Smooth muscle cell (in vitro differentiated cells): ENCODE measurements at regions not wholly inside any gene's neighbourhood (a gene's known extent, or its start where the extent isn't known, plus 50 kb on each side); places are given as distances from the start of the nearest gene placed in this dataset.

ENCODE experiments used
- DNase-seq: peaks from one replicate; lab custom pipeline; 2025; ENCODE audit not compliant: unreplicated experiment; lab: John Stamatoyannopoulos, UW
- H2AFZ ChIP-seq: fragments of 200-600 bp; sonication (generic); 2 replicates; pipeline ENCODE4 v1.6.0; 2016; ENCODE audit warnings: antibody characterized with exemption, low read depth, mild to moderate bottlenecking
- H3F3A ChIP-seq: fragments of 200-600 bp; sonication (generic); 2 replicates; pipeline ENCODE4 v1.6.0; 2017; ENCODE audit warnings: antibody characterized with exemption, low read depth
- H3K27ac ChIP-seq: fragments of 200-600 bp; sonication (generic); 2 replicates; pipeline ENCODE4 v1.5.1; 2016; ENCODE audit warnings: low read depth, mild to moderate bottlenecking
- H3K27me3 ChIP-seq: fragments of 200-600 bp; sonication (generic); 2 replicates; pipeline ENCODE4 v1.6.1; 2016; ENCODE audit warnings: low read depth, mild to moderate bottlenecking
- H3K36me3 ChIP-seq: fragments of 200-600 bp; sonication (generic); 2 replicates; pipeline ENCODE4 v1.5.1; 2016; ENCODE audit warnings: low read depth
- H3K4me1 ChIP-seq: fragments of 200-600 bp; sonication (generic); 2 replicates; pipeline ENCODE4 v1.5.1; 2016; ENCODE audit warnings: low read depth
- H3K4me2 ChIP-seq: fragments of 200-600 bp; sonication (generic); 2 replicates; pipeline ENCODE4 v1.6.0; 2016; ENCODE audit warnings: mild to moderate bottlenecking
- H3K4me3 ChIP-seq: fragments of 200-600 bp; sonication (generic); 2 replicates; pipeline ENCODE4 v1.5.1; 2016; ENCODE audit warnings: mild to moderate bottlenecking
- H3K79me2 ChIP-seq: fragments of 200-600 bp; sonication (generic); 2 replicates; pipeline ENCODE4 v1.6.0; 2016; ENCODE audit warnings: low read depth, mild to moderate bottlenecking
- H3K9ac ChIP-seq: fragments of 200-600 bp; sonication (generic); 2 replicates; pipeline ENCODE4 v1.6.0; 2016; ENCODE audit warnings: low read depth
- H3K9me3 ChIP-seq: fragments of 200-600 bp; sonication (generic); replicated peaks from 2 replicates; pipeline ENCODE4 v1.5.1; 2016; ENCODE audit warnings: low read depth
- H4K20me1 ChIP-seq: fragments of 200-600 bp; sonication (generic); 2 replicates; pipeline ENCODE4 v1.6.0; 2016; ENCODE audit warnings: low read depth
- WGBS: methylation state at CpG from one replicate; pipeline ENCODE4 v1.1.7; 2016; ENCODE audit warnings: low lambda C conversion rate; 5-methylcytosine and 5-hydroxymethylcytosine counted together
- TF ChIP-seq, protein P1 (sequence below): fragments of 200-600 bp; sonication (generic); IDR thresholded peaks from 2 replicates; pipeline ENCODE4 v1.5.1; 2017; ENCODE audit warnings: borderline replicate concordance, mild to moderate bottlenecking, antibody characterized with exemption; ENCODE audit not compliant: insufficient read depth, poor library complexity, severe bottlenecking

DNA sequence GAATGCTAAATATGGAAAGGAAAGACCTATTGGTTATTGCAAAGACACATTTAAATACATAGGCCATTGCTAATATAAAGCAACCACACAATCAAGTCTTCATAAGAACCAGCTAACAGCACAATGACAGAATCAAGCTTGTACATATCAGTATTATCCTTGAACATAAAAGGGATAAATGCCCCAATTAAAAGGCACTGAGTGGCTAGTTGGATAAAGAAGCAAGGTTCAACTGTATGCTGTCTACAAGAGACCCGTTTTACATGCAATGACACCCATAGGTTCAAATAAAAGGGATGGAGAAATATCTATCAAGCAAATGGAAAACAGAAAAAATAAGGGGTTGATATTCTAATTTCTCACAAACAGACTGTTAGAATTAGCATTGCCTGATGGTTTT lies 706.1 kb downstream of the EPHA3 start:
- no peak overlapping the region for H2AFZ ChIP-seq
- H3K79me2 ChIP-seq, result no peaks in the 10 kb centered on the region
- H3K4me3 ChIP-seq, result no peak overlapping the region
- H3K4me2 ChIP-seq, result no peak overlapping the region
- no peaks in the 10 kb centered on the region for H3K36me3 ChIP-seq
- DNase-seq, result no peak
- no peaks in the 10 kb centered on the region for H4K20me1 ChIP-seq
- whole genome bisulfite sequencing, result 92% methylated on average over 1 of the region's 1 CpG
- no peaks in the 10 kb centered on the region for H3K9me3 ChIP-seq
- TF ChIP-seq, protein P1, sequence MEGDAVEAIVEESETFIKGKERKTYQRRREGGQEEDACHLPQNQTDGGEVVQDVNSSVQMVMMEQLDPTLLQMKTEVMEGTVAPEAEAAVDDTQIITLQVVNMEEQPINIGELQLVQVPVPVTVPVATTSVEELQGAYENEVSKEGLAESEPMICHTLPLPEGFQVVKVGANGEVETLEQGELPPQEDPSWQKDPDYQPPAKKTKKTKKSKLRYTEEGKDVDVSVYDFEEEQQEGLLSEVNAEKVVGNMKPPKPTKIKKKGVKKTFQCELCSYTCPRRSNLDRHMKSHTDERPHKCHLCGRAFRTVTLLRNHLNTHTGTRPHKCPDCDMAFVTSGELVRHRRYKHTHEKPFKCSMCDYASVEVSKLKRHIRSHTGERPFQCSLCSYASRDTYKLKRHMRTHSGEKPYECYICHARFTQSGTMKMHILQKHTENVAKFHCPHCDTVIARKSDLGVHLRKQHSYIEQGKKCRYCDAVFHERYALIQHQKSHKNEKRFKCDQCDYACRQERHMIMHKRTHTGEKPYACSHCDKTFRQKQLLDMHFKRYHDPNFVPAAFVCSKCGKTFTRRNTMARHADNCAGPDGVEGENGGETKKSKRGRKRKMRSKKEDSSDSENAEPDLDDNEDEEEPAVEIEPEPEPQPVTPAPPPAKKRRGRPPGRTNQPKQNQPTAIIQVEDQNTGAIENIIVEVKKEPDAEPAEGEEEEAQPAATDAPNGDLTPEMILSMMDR, result no peak
- H3K27me3 ChIP-seq, result no peaks in the 10 kb centered on the region
- H3K4me1 ChIP-seq, result no peaks in the 10 kb centered on the region
- no peak overlapping the region for H3K9ac ChIP-seq
- no peaks in the 10 kb centered on the region for H3F3A ChIP-seq
- no peak overlapping the region for H3K27ac ChIP-seq

DNA sequence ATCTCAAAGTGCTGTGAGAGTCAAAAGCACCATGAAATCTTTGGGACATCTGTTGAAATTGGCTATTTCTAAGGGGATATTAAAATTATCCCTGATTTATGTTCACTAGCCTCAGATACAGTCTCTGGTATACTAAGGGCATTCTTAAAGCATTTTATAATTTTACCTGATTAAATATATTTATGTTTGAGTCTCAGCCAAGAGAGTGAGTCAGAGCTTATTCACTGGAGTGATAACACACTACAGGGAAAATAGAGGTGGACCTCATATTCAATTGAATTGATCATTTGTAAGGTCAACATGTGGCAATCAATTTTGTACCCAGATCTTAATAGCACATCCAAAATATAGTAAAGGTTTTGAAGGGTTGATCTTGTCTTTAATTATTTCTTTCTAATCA lies 733.6 kb downstream of the EPHA3 start:
- Histone ChIP-seq H2AFZ (no peak overlapping the region), H3K4me3 (no peak overlapping the region), H3K36me3 (no peaks in the 10 kb centered on the region), H3F3A (no peaks in the 10 kb centered on the region), H3K27ac (no peak overlapping the region), H3K4me2 (no peak overlapping the region), H3K9me3 (no peaks in the 10 kb centered on the region), H3K79me2 (no peaks in the 10 kb centered on the region), H3K9ac (no peak overlapping the region), H3K4me1 (no peaks in the 10 kb centered on the region), H3K27me3 (no peaks in the 10 kb centered on the region), H4K20me1 (no peaks in the 10 kb centered on the region)
- DNase-seq, result no peak
- TF ChIP-seq, protein P1, result no peak

DNA sequence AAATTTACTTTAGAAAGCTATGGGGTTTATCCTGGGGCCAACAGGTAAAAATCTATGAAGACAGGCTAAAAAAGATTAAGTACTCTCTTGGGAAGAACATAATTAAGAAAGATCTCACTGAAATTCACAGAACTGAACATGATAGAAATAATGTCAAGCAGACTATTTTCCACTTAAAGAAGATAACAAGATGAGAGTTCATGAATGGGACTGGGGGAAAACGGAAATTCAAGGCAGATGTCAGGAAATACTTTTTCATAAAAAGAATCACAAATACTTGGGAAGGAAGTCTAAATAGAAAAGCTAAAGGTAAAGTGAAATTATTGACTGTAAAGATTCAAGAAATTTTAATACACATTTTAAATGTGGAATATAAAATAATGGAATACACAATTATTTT lies 737.6 kb downstream of the EPHA3 start:
- Histone ChIP-seq H3K4me3 (no peak overlapping the region), H3K4me1 (no peaks in the 10 kb centered on the region), H3K9ac (no peak overlapping the region), H3K9me3 (no peaks in the 10 kb centered on the region), H3K36me3 (no peaks in the 10 kb centered on the region), H3K27ac (no peak overlapping the region), H3K27me3 (no peaks in the 10 kb centered on the region), H2AFZ (no peak overlapping the region), H3F3A (no peaks in the 10 kb centered on the region), H4K20me1 (no peaks in the 10 kb centered on the region), H3K4me2 (no peak overlapping the region), H3K79me2 (no peaks in the 10 kb centered on the region)
- TF ChIP-seq, protein P1, result no peak
- WGBS, result 83% methylated on average over 1 of the region's 1 CpG
- DNase-seq, result no peak

DNA sequence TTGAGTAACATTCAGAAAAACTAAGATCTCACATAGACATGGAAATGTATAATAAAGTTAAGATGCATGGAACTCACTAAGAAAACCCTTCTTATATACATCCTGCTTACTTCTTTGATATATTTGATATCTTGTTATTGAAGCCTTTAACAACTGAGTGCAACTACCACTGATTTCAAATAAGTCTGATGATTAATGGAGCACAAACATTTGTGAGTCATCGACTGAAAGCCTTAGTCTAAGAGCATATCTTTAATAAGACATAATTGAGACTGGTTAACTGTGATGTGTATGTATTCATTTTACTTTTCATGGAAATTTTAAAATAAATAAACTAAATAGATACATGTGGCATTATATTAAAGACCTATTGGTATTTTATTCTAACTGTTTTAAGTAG lies 740.5 kb downstream of the EPHA3 start:
- TF ChIP-seq, protein P1, result no peak
- Histone ChIP-seq H3K4me1 (no peaks in the 10 kb centered on the region), H3F3A (no peaks in the 10 kb centered on the region), H3K4me3 (no peak overlapping the region), H3K4me2 (no peak overlapping the region), H3K9me3 (no peaks in the 10 kb centered on the region), H4K20me1 (no peaks in the 10 kb centered on the region), H3K27me3 (no peaks in the 10 kb centered on the region), H3K79me2 (no peaks in the 10 kb centered on the region), H2AFZ (no peak overlapping the region), H3K36me3 (no peaks in the 10 kb centered on the region), H3K27ac (no peak overlapping the region), H3K9ac (no peak overlapping the region)
- DNase-seq, result no peak
- 72% methylated on average over 1 of the region's 1 CpG for WGBS
